ENCODE measurements at regions not wholly inside any gene's neighbourhood (a gene's known extent, or its start where the extent isn't known, plus 50 kb on each side); places are given as distances from the start of the nearest gene placed in this dataset.

DNA sequence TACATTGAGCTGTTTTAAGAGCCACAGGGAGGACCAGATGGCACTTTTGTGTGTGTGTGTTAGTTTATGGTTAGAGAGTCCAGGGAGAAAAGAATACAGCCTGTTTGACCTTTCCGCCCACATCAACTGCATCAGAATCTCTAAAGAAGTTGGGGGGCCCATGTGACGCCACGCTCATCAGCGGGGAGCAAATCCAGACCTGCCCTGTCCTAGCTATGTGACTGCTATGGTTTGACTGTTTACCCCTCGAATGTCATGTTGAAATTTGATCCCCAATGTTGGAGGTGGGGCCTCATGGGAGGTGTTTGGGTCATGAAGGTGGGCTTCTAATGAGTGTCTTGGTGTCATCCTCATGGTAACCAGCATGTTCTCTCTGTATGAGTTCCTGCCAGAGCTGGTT, 128.0 kb downstream of the ADRA2A start:
- Histone ChIP-seq H3K79me2 (ENCODE audit: control insufficient read depth in 1 of 2, insufficient read depth in 2 of 2, low read length in 2 of 2) (no peaks in the 10 kb centered on the region), H3K4me2 (ENCODE audit: insufficient read depth in 1 of 2, low read depth in 2 of 2, low read length in 2 of 2) (no peak overlapping the region), H3K27ac (ENCODE audit: low read depth, low read length) (no peak overlapping the region), H4K5ac (ENCODE audit: insufficient read length, low read depth, low read length) (no peak overlapping the region), H3K56ac (replicated peaks; ENCODE audit: insufficient read length, low read depth, low read length) (no peak overlapping the region), H3K14ac (ENCODE audit: insufficient read length) (no peak overlapping the region), H3K36me3 (ENCODE audit: control insufficient read depth in 2 of 4, insufficient read depth in 4 of 4, low read length in 3 of 4) (no peaks in the 10 kb centered on the region), H2BK20ac (ENCODE audit: low read length) (no peak overlapping the region), H3K23me2 (ENCODE audit: low read depth, low read length) (no peaks in the 10 kb centered on the region), H2AFZ (ENCODE audit: low read length) (no peak overlapping the region), H4K8ac (ENCODE audit: extremely low read depth, insufficient read depth, low read length) (no peak overlapping the region), H2BK5ac (ENCODE audit: low read depth, low read length) (no peak overlapping the region), H3K18ac (ENCODE audit: extremely low read depth, low read length) (no peak overlapping the region), H3K79me1 (ENCODE audit: low read depth, low read length) (no peaks in the 10 kb centered on the region), H3K4me1 (replicated peaks in 1 of 4; ENCODE audit: control insufficient read depth in 3 of 4, insufficient read depth in 4 of 4, low read length in 3 of 4) (peaks cover 0 to 3% (median 2%) of the 10 kb centered on the region in 4 experiments; a peak in 1 of 7 replicates), H3K4ac (replicated peaks; ENCODE audit: insufficient read length, low read depth, low read length) (no peak overlapping the region), H3K27me3 (replicated peaks in 1 of 4; ENCODE audit: control insufficient read depth in 3 of 4, extremely low read depth in 1 of 4, insufficient read depth in 3 of 4, low read length in 3 of 4) (no peaks in the 10 kb centered on the region), H2AK5ac (ENCODE audit: low read depth, low read length) (no peak overlapping the region), H2BK15ac (ENCODE audit: low read length) (no peak overlapping the region), H3K9ac (replicated peaks in 1 of 4; ENCODE audit: extremely low read depth in 1 of 4, low read depth in 3 of 4, low read length in 3 of 4) (no peak overlapping the region), H3K23ac (ENCODE audit: insufficient read length) (no peak overlapping the region), H3K9me3 (ENCODE audit: insufficient read depth in 2 of 2, low read depth in 1 of 2, low read length in 1 of 2) (no peaks in the 10 kb centered on the region), H2BK120ac (replicated peaks; ENCODE audit: low read depth, low read length) (no peak overlapping the region), H4K20me1 (replicated peaks in 1 of 2; ENCODE audit: control insufficient read depth in 1 of 2, insufficient read depth in 2 of 2, low read length in 2 of 2) (no peaks in the 10 kb centered on the region), H4K91ac (replicated peaks; ENCODE audit: insufficient read length, low read length) (no peak overlapping the region), H2BK12ac (ENCODE audit: low read depth, low read length) (no peak overlapping the region), H3K4me3 (ENCODE audit: extremely low read depth in 1 of 4, insufficient read depth in 2 of 4, low read depth in 3 of 4, low read length in 4 of 4) (no peak overlapping the region)
- ChIA-PET CTCF (ENCODE audit: partially characterized antibody) (interaction anchor here (0.6 to 8.9 kb wide), 7 partner anchors 14 to 131 kb away, joined by 3 to 68 read pairs (median 3); partner anchors contain the start of gene ADRA2A), POLR2A (ENCODE audit: partially characterized antibody) (no interaction called here)
- DNase-seq (ENCODE audit: low read depth in 1 of 2, low spot score in 2 of 2): no peak
- no peak for FAIRE-seq
- WGBS, 2 experiments (ENCODE audit: extremely low coverage in 1 of 2, insufficient coverage in 1 of 2, insufficient read length in 1 of 2, insufficient replicate concordance in 2 of 2, low coverage in 1 of 2, low lambda C conversion rate in 2 of 2, missing lambda C conversion rate in 1 of 2): 68% methylated on average over 5 of the region's 5 CpGs; no CpG with 5 or more reads in 1 of the 2 experiments
- TF ChIP-seq SP2 (IDR thresholded peaks at IDR 0.05; ENCODE audit: low read length) (no peak), SRF (IDR thresholded peaks at IDR 0.05; ENCODE audit: low read depth, low read length) (no peak), RBBP5 (IDR thresholded peaks at IDR 0.05; ENCODE audit: borderline replicate concordance, low read depth, low read length) (no peak), FOSL1 (IDR thresholded peaks at IDR 0.05; ENCODE audit: insufficient read depth, low read depth, low read length) (no peak), SIX5 (IDR thresholded peaks at IDR 0.05; ENCODE audit: low read depth, low read length) (no peak), POLR2AphosphoS5 (IDR thresholded peaks at IDR 0.05; ENCODE audit: low read depth, low read length) (no peak), HDAC6 (IDR thresholded peaks at IDR 0.05; ENCODE audit: low read depth, low read length) (no peak), GTF2F1 (IDR thresholded peaks at IDR 0.05; ENCODE audit: borderline replicate concordance, low read depth, low read length) (no peak), SUZ12 (IDR thresholded peaks at IDR 0.05; ENCODE audit: low read length) (no peak), CBX8 (IDR thresholded peaks at IDR 0.05; ENCODE audit: borderline replicate concordance, low read depth, low read length) (no peak), TAF7 (optimal IDR thresholded peaks at IDR 0.05; ENCODE audit: borderline replicate concordance, low read depth, low read length) (no peak)

Measured in H1 (cell line).